PC-9 (cell line): ENCODE measurements at regions not wholly inside any gene's neighbourhood (a gene's known extent, or its start where the extent isn't known, plus 50 kb on each side); places are given as distances from the start of the nearest gene placed in this dataset.

Experiments used
- BruUV-seq: library from RNA; stranded (reverse); fragments of 400-500 nt; replicated peaks from 2 replicates; lab custom pipeline; 2021; lab: Mats Ljungman, UMichigan
- CTCF ChIA-PET: fragments of 300-600 bp; sonication (Branson Sonifier 250); formaldehyde crosslinking; loops from one replicate; lab custom pipeline; 2022; ENCODE audit warnings: antibody characterized with exemption; lab: Charles Lee
- POLR2A ChIA-PET: fragments of 300-600 bp; sonication (Branson Sonifier 250); formaldehyde crosslinking; loops from one replicate; lab custom pipeline; 2022; ENCODE audit warnings: antibody characterized with exemption; ENCODE audit not compliant: unreplicated experiment; lab: Charles Lee
- DNase-seq, 2 experiments: peaks; one replicate each; pipeline versions ENCODE4 v3.0.0 to v3.0.0-alpha.2; 2015 to 2022; ENCODE audit warnings: mixed read lengths in 1 of 2
- H2AFZ ChIP-seq: fragments of 200-600 bp; sonication (generic); 2 replicates; pipeline ENCODE4 v1.8.1; 2017; ENCODE audit warnings: antibody characterized with exemption
- H3F3A ChIP-seq: fragments of 200-600 bp; sonication (generic); 2 replicates; pipeline ENCODE4 v1.8.1; 2017; ENCODE audit warnings: antibody characterized with exemption, mild to moderate bottlenecking, low read depth; ENCODE audit not compliant: insufficient read depth
- H3K27ac ChIP-seq: fragments of 200-600 bp; sonication (generic); 2 replicates; pipeline ENCODE4 v1.6.1; 2016; ENCODE audit warnings: mixed run types
- H3K27me3 ChIP-seq: fragments of 200-600 bp; sonication (generic); 2 replicates; pipeline ENCODE4 v1.6.1; 2016; ENCODE audit warnings: low read depth, mixed run types; ENCODE audit not compliant: insufficient read depth
- H3K36me3 ChIP-seq: fragments of 200-600 bp; sonication (generic); 2 replicates; pipeline ENCODE4 v1.6.1; 2016; ENCODE audit warnings: low read depth, mixed run types
- H3K4me1 ChIP-seq: fragments of 200-600 bp; sonication (generic); replicated peaks from 2 replicates; pipeline ENCODE4 v1.6.1; 2016; ENCODE audit warnings: mixed run types; ENCODE audit not compliant: insufficient read depth
- H3K4me2 ChIP-seq: fragments of 200-600 bp; sonication (generic); 2 replicates; pipeline ENCODE4 v1.6.1; 2017; ENCODE audit warnings: mixed run types
- H3K4me3 ChIP-seq: fragments of 200-600 bp; sonication (generic); 2 replicates; pipeline ENCODE4 v1.6.1; 2016; ENCODE audit warnings: mixed run types
- H3K79me2 ChIP-seq: fragments of 200-600 bp; sonication (generic); 2 replicates; pipeline ENCODE4 v1.6.1; 2017; ENCODE audit warnings: low read depth, mixed run types
- H3K9me2 ChIP-seq: fragments of 200-600 bp; sonication (generic); 2 replicates; pipeline ENCODE4 v1.8.1; 2017; ENCODE audit warnings: mild to moderate bottlenecking; ENCODE audit not compliant: insufficient read depth
- H3K9me3 ChIP-seq: fragments of 200-600 bp; sonication (generic); 2 replicates; pipeline ENCODE4 v1.8.1; 2016; ENCODE audit warnings: low read depth; ENCODE audit not compliant: insufficient read depth
- H4K20me1 ChIP-seq: fragments of 200-600 bp; sonication (generic); 2 replicates; pipeline ENCODE4 v1.8.1; 2017; ENCODE audit not compliant: insufficient read depth
- CTCF ChIP-seq: fragments of 200-600 bp; sonication (generic); conservative IDR thresholded peaks from 2 replicates; pipeline ENCODE4 v1.6.1; 2017; ENCODE audit warnings: mixed run types, antibody characterized with exemption, mild to moderate bottlenecking, moderate library complexity
- EZH2 ChIP-seq: fragments of 200-600 bp; sonication (generic); IDR thresholded peaks from 2 replicates; pipeline ENCODE4 v1.8.0; 2017; ENCODE audit warnings: antibody characterized with exemption, low read depth
- intact Hi-C: fragments of 100-400 bp; cut with micrococcal nuclease; formaldehyde crosslinking; loops from one replicate; pipeline ENCODE4 v1.10.0; 2022; ENCODE audit not compliant: unreplicated experiment

- H3K4me2 ChIP-seq: peak overlapping the region; percentile 56
- CTCF ChIA-PET: no interaction called here
These were observed 102.3 kb downstream of the OSR1 start for GRCh38 chr2:19256121-19256601.

DNA sequence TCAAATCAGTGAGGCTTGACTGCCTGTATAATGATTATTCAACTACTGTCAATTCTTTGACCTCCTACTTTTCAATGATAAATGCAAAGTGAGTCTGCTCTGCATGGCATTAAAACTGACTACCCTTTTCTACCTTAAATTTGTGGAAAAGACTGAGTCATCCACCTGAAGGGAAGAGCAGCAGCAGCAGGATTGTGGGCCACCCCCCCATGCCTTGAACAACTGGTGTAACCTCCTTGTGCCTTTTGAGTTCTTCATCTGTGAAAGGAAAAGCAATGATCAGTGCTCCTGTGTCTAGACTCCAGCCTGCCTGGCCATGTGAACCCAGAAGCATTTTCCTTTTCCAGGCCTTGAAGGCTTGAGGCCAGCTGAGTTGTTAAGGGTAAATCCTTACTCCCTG lies 102.9 kb downstream of the OSR1 start:
- Histone ChIP-seq H3K4me2 (peak overlapping the region; percentile 56), H3K9me2 (no peaks in the 10 kb centered on the region), H3F3A (peaks cover 18% of the 10 kb centered on the region), H4K20me1 (no peaks in the 10 kb centered on the region; the same call in 1 of the 2 replicates), H3K79me2 (no peaks in the 10 kb centered on the region), H3K9me3 (0 out of 2 replicates have a peak, but pooled peaks cover 9% of the 10 kb centered on the region), H3K27ac (peak overlapping the region; percentile 78), H3K4me1 (peaks cover 27% of the 10 kb centered on the region), H3K27me3 (no peaks in the 10 kb centered on the region), H3K36me3 (no peaks in the 10 kb centered on the region), H3K4me3 (no peak overlapping the region), H2AFZ (no peak overlapping the region)
- peak in 1 of 2 experiments; percentile 16 for DNase-seq
- CTCF ChIA-PET: no interaction called here
- BruUV-seq: no TSS peak
- TF ChIP-seq EZH2: no peak
- no peak for TF ChIP-seq CTCF
- POLR2A ChIA-PET: no interaction called here
- intact Hi-C loops: loop anchor here (5.0 kb wide), 2 partner anchors 113 to 263 kb away; no protein-coding TSS in a partner anchor

More at GRCh38 chr2:19256121-19256601, 102.3 kb downstream of the OSR1 start:
- DNase-seq: peak; percentile 16 to 96
- H3K79me2 ChIP-seq: no peaks in the 10 kb centered on the region
- peaks cover 27% of the 10 kb centered on the region for H3K4me1 ChIP-seq
- peak overlapping the region; percentile 1; the same call in 1 of the 2 replicates for H3K4me3 ChIP-seq
- peak overlapping the region; percentile 78 for H3K27ac ChIP-seq
- H3F3A ChIP-seq: peaks cover 18% of the 10 kb centered on the region
- intact Hi-C loops: loop anchor here (5.0 kb wide), 2 partner anchors 114 to 264 kb away; no protein-coding TSS in a partner anchor
- H2AFZ ChIP-seq: no peak overlapping the region
- POLR2A ChIA-PET: interaction anchor here (0.6 to 0.7 kb wide), 2 partner anchors 183 to 1041 kb away, joined by 3 to 4 read pairs; no protein-coding TSS in a partner anchor
- TF ChIP-seq EZH2: no peak
- TF ChIP-seq CTCF: no peak
- BruUV-seq: no TSS peak
- no peaks in the 10 kb centered on the region; the same call in 1 of the 2 replicates for H4K20me1 ChIP-seq
- H3K36me3 ChIP-seq: no peaks in the 10 kb centered on the region
- no peaks in the 10 kb centered on the region for H3K9me2 ChIP-seq
- H3K27me3 ChIP-seq: no peaks in the 10 kb centered on the region
- H3K9me3 ChIP-seq: 0 out of 2 replicates have a peak, but pooled peaks cover 9% of the 10 kb centered on the region

GRCh38 chr2:19251554-19251953 lies 106.9 kb downstream of the OSR1 start:
- CTCF ChIA-PET: no interaction called here
- peaks cover 11% of the 10 kb centered on the region for H3F3A ChIP-seq

More at GRCh38 chr2:19251554-19251953, 106.9 kb downstream of the OSR1 start:
- no peaks in the 10 kb centered on the region; the same call in 1 of the 2 replicates for H4K20me1 ChIP-seq
- H3K79me2 ChIP-seq: no peaks in the 10 kb centered on the region
- no TSS peak for BruUV-seq
- H2AFZ ChIP-seq: no peak overlapping the region
- H3K9me3 ChIP-seq: no peaks in the 10 kb centered on the region
- peaks cover 20% of the 10 kb centered on the region for H3K4me1 ChIP-seq
- intact Hi-C loops: no loop called here
- no peak overlapping the region for H3K4me3 ChIP-seq
- H3K27me3 ChIP-seq: no peaks in the 10 kb centered on the region
- H3K4me2 ChIP-seq: no peak overlapping the region
- TF ChIP-seq EZH2: no peak
- no peak for TF ChIP-seq CTCF
- POLR2A ChIA-PET: no interaction called here
- no peak for DNase-seq
- no peak overlapping the region for H3K27ac ChIP-seq
- no peaks in the 10 kb centered on the region for H3K36me3 ChIP-seq
- no peaks in the 10 kb centered on the region for H3K9me2 ChIP-seq
